Brain microvascular endothelial cell (primary cell): ENCODE measurements at regions not wholly inside any gene's neighbourhood (a gene's known extent, or its start where the extent isn't known, plus 50 kb on each side); places are given as distances from the start of the nearest gene placed in this dataset.
A peak's percentile ranks its signal among the peaks of the same experiment; 100 is the strongest.

ENCODE experiments used
- DNase-seq: peaks from one replicate; pipeline ENCODE4 v3.0.0-alpha.2; 2020
- H3K27ac ChIP-seq: fragments of 250-450 bp; sonication (Bioruptor Pico); 2 replicates; pipeline ENCODE4 v1.5.1; 2020; ENCODE audit warnings: mild to moderate bottlenecking, moderate library complexity
- H3K27me3 ChIP-seq: fragments of 250-450 bp; sonication (Bioruptor Pico); replicated peaks from 2 replicates; pipeline ENCODE4 v1.5.1; 2020; ENCODE audit warnings: mild to moderate bottlenecking
- H3K36me3 ChIP-seq: fragments of 250-450 bp; sonication (Bioruptor Pico); replicated peaks from 2 replicates; pipeline ENCODE4 v1.5.1; 2020; ENCODE audit warnings: mild to moderate bottlenecking
- H3K4me3 ChIP-seq: 2 replicates; pipeline ENCODE4 v1.5.1; 2011; ENCODE audit warnings: low read depth, mild to moderate bottlenecking, control low read depth, low read length, moderate library complexity
- CTCF ChIP-seq: IDR thresholded peaks from 2 replicates; pipeline ENCODE4 v1.5.1; 2011; ENCODE audit warnings: low read depth, mild to moderate bottlenecking, moderate library complexity, low read length, control low read depth, inconsistent platforms; ENCODE audit errors: missing control alignments
- in situ Hi-C: cut with HindIII; loops from 2 replicates; pipeline ENCODE4 v1.10.0; 2017; ENCODE audit warnings: low sequenced_read_pairs, low pct_ligation_motif_present

GRCh38 chrX:35696760-35697234 lies 101.3 kb upstream of the MAGEB16 start:
- no peak for DNase-seq
- H3K27ac ChIP-seq = no peak overlapping the region
- no peak overlapping the region for H3K4me3 ChIP-seq
- TF ChIP-seq CTCF = no peak
- H3K27me3 ChIP-seq = no peaks in the 10 kb centered on the region
- H3K36me3 ChIP-seq = no peaks in the 10 kb centered on the region
- in situ Hi-C loops = no loop called here

DNA sequence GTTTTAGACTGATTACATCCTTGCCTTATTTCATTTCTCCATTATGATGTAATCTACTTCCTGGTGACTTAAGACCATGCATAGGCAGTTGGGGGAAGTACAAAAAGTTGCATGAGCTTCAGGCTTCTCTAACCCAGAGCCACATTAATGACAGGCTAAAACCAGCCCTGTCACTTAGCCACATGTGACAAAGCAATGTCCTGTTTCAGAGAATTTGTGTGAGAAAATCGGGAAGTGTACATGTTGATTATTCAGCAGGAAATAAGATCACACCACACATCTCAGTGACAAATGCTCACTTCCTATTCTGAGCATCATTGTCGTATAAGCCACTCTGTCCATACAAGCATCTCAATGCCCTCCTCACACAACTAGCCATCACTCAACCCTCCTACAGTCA lies 98.5 kb upstream of the MAGEB16 start:
- Histone ChIP-seq H3K27me3 (no peaks in the 10 kb centered on the region), H3K36me3 (no peaks in the 10 kb centered on the region), H3K27ac (no peak overlapping the region), H3K4me3 (no peak overlapping the region)
- TF ChIP-seq CTCF = no peak
- in situ Hi-C loops = no loop called here
- no peak for DNase-seq

DNA sequence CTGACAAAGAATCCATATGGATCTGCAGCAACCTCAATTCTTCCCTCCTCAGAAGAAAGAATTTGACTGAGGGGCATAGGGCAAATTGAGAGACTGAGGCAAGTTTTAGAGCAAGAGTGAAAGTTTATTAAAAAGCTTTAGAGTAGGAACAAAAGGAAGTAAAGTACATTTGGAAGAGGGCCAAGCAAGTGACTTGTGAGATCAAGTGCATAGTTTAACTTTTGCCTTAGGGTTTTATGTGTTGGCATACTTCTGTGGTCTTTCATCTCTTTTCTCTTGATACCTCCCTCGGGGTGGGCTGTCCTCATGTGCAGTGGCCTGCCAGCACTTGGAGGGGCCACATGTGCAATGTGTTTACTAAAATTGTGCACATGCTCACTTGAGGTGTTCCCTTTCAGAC lies 98.0 kb upstream of the MAGEB16 start:
- no peak for DNase-seq
- H3K27ac ChIP-seq = no peak overlapping the region
- no peaks in the 10 kb centered on the region for H3K36me3 ChIP-seq
- TF ChIP-seq CTCF = no peak
- in situ Hi-C loops = no loop called here
- no peak overlapping the region for H3K4me3 ChIP-seq
- no peaks in the 10 kb centered on the region for H3K27me3 ChIP-seq

- peak; percentile 26 for DNase-seq
- in situ Hi-C loops = no loop called here
- no peak overlapping the region for H3K27ac ChIP-seq
Observed at GRCh38 chrX:35711281-35711680, 86.9 kb upstream of the MAGEB16 start.

DNA sequence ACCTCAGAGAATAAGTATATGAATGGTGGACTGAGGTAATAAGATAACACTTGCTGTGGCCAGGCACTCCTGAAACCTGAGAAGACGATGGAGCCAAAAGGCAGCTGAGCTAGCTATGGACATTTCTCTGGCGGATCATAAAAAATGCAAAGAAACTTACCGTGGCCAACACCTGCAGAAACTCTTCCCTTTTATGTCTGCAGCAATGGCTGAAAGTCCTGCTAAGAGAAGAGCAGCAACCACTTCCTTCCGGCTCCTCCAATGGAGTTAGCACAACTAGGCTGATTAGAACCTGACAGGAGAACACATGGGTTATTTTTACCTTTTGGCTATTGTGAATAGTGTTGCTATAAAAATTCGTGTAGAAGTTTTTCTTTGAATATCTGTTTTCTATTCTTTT lies 76.0 kb upstream of the MAGEB16 start:
- TF ChIP-seq CTCF = no peak
- H3K27me3 ChIP-seq = no peaks in the 10 kb centered on the region
- DNase-seq = no peak
- H3K27ac ChIP-seq = no peak overlapping the region
- H3K4me3 ChIP-seq = no peak overlapping the region
- in situ Hi-C loops = no loop called here
- no peaks in the 10 kb centered on the region for H3K36me3 ChIP-seq

More at GRCh38 chrX:35711281-35711680, 86.9 kb upstream of the MAGEB16 start:
- Histone ChIP-seq H3K4me3 (no peak overlapping the region), H3K36me3 (no peaks in the 10 kb centered on the region), H3K27me3 (no peaks in the 10 kb centered on the region)
- TF ChIP-seq CTCF = no peak

GRCh38 chrX:35726176-35726575 lies 72.0 kb upstream of the MAGEB16 start:
- in situ Hi-C loops = no loop called here
- H3K27me3 ChIP-seq = no peaks in the 10 kb centered on the region
- H3K36me3 ChIP-seq = no peaks in the 10 kb centered on the region
- H3K27ac ChIP-seq = no peak overlapping the region
- no peak overlapping the region for H3K4me3 ChIP-seq
- DNase-seq = peak; percentile 1
- TF ChIP-seq CTCF = peak; percentile 8
